Inflammatory macrophage (primary cell): ENCODE measurements at regions not wholly inside any gene's neighbourhood (a gene's known extent, or its start where the extent isn't known, plus 50 kb on each side); places are given as distances from the start of the nearest gene placed in this dataset.
"Not testable (repeated sequence)": the region's sequence is repeated elsewhere in the genome, so short reads cannot be mapped to it uniquely, and the experiment has no call there.

ENCODE experiments used
- DNase-seq, 2 donors: peaks; one replicate each; pipeline ENCODE4 v3.0.0-alpha.2; 2020 to 2022

DNA sequence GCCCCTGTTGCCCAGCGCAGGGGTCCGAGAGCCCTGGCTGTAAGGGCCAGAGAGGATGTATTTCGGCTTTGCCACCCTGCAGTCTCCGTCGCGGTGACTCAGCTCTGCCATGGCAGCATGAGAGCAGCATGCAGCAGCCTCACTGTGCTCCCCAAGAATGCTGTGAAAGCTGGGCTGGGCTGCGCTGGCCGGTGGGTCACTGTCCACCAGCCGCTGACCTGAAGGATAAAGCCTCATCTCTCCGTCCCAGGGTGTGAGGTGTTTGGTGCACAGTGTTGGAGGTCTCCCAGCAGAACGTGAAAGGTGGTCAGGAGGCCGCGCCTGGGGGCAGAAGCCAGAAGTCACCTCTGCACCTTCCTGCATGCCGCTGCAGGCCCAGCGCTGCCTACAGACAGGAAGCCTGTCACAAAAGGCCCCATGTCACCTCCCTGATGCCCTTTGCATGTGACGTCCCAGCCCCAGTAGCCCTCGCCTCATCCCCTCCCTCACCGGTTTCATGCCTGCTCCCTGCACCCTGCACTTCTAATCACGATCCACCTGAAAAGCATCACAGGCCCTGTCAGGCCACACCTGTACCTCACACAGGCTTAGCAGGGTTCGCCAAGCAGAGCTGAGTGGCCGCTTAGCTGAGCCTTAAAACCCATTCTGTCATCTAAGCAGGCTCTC is 342.1 kb downstream of the EIPR1 start:
- DNase-seq, result no peak

DNA sequence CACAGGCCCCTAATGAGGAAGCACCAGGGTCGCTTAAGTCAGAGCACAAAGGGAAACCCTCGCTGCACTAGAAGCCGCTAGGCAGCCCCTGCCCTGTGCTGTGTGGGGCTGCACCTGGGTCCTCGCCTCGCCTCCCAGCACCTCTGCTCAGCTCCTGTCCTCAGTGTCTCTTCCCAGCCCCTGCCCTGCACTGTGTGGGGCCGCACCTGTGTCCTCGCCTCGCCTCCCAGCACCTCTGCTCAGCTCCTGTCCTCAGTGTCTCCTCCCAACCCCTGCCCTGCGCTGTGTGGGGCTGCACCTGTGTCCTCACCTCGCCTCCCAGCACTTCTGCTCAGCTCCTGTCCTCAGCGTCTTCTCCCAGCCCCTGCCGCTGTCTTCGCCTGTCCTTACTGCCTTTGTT is 342.8 kb downstream of the EIPR1 start:
- DNase-seq, result no peak

DNA sequence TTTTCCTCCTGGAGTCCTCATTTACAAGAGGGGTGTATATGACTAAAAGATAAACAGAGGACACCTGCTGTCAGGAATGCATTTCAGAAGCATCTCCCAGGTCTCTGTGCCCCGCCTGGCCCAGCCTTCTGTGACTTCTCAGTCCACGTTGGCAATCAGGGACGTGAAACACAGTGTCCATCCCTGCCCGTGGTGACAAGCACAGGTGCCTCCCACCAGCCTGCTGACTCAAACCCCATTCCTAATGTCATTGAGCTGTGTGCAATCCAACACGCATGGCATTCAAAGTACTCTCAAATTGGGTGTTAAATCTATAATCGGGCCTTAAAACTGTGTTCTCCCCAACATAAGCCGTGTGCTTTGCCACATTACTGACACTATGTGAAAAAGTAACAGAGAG is 343.2 kb downstream of the EIPR1 start:
- DNase-seq, result no peak

- DNase-seq, result no peak
Measured at GRCh38 chr2:3033315-3033714, 344.3 kb downstream of the EIPR1 start.

DNA sequence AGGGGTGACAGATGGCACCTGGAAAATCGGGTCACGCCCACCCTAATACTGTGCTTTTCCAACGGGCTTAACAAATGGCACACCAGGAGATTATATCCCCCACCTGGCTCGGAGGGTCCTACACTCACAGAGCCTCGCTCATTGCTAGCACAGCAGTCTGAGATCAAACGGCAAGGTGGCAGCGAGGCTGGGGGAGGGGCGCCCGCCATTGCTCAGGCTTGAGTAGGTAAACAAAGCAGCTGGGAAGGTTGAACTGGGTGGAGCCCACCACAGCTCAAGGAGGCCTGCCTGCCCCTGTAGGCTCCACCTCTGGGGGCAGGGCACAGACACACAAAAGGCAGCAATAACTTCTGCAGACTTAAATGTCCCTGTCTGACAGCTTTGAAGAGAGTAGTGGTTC is 346.8 kb downstream of the EIPR1 start:
- DNase-seq, result not testable (repeated sequence)

DNA sequence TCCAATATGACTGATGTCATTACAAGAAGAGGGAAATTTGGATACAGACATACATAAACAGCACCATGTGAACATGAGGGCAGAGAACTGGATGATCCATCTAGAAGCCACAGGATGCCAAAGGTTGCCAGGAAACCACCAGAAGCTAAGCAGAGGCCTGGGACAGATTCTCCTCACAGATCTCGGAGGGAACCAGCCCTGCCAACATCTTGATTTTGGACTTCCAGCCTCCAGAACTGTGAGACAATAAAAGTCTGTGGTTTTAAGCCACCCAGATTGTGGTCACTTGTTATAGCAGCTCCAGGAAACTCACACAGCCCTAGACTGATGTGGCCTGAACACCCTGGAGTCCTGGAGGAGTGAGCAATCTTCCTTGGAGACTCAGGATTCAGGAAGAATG is 351.6 kb downstream of the EIPR1 start:
- DNase-seq, result no peak

DNA sequence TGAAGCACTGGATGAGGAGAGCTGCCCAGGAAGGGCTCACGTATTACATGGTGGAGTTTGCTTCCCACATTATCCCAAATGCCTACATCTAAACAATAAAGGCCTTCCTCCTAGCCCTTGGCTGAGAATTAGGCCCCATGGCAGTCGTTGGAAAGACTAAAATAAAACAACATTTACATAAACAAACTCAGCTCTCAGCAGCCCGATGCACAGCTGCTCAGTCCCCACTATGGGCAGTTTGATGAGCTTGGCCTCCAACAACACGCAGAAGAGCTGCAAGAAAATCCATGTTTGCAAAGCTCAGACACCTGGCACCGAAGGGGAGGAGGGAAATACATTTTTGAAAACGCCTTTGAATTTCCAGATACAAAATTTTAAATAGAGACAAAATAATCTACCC is 352.4 kb downstream of the EIPR1 start:
- DNase-seq, result no peak

DNA sequence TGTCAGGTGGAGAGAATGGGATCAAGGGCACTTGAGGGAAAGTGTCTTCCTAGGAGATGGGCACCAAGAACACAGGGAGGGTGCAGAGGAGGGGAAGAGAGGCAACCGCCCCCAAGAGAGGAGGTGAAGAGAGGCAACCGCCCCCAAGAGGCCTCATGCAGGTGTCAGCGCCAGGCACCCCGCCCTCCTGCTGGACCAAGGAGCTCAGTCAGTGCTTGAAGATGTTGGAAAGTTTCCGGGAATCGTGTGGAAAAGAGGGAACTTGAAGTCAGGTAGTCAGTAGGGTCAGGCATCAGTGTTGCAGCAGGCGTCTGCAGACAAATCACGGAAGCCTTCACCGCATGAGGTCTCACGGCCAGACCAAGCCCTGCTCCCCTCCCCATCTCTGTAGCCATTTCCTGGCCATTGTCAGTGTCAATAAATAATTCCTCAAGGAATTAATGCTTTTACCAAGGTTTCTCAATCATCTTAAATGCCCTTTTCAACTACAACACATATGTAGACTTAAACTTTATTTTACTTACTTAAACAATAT is 353.1 kb downstream of the EIPR1 start:
- DNase-seq, result no peak

- DNase-seq, result no peak
Measured at GRCh38 chr2:3023531-3023930, 354.1 kb downstream of the EIPR1 start.

- DNase-seq, result no peak
Measured at GRCh38 chr2:3022841-3023372, 354.7 kb downstream of the EIPR1 start.

DNA sequence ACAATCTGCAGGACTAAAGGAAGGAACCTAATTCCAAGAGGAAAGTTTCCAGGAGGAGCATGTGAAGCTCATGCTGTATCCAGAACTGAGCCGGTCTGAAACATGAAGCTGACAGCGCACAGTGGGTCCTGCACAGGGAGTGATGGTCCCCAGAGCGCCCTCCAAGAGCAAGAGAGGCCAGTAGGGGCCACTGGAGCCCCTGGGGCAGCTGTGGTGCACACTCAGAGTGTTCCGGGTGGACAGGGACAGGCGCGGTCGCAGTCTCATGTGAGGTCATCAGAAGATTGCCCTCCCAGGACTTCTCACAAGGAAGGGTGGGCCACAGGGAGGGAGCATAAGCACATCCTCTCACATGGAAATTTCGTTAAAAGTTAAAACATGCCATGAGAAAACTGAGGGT is 355.9 kb downstream of the EIPR1 start:
- no peak for DNase-seq

DNA sequence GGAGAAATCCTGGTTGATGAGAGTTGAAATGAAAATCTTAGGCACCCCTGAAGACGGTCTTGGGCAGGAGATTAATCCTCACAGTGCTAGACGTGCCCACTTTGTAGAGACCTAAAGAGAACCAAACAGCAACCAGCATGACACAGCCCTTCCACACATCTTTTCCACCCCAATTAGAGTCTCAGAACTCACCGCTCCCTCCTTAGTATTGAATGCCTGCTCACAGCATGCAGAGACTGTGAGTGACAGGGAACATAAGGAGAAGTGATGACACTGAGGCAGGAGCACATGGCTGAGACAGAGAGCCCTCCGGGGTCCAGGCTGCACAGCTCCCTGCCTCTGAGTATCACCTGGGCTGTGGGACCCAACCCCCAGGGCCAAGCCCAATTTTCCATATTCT is 367.6 kb downstream of the EIPR1 start:
- DNase-seq, result no peak

- no peak for DNase-seq
Measured at GRCh38 chr2:3009483-3009882, 368.1 kb downstream of the EIPR1 start.

- DNase-seq, result no peak
Measured at GRCh38 chr2:3009005-3009404, 368.6 kb downstream of the EIPR1 start.

DNA sequence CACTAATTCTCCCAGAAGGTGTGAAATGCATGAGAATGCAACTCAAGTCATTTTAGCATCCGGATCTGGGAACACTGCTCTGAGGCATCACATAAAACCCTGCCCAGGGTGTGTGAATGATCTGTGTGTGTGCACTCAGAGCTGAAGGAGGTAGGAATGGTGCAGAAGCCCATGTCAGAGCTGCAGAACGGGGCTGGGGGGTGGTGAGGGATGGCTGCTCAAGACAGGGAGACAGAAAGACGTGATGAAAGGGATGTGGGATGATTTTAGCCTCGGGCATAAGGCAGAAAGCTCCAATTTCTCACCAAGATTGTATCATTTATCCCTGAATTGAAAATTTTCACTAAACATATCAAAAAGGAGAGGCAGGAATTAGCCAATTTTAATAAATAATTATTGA is 369.1 kb downstream of the EIPR1 start:
- no peak for DNase-seq

- DNase-seq, result no peak
Measured at GRCh38 chr2:3007135-3007534, 370.5 kb downstream of the EIPR1 start.

DNA sequence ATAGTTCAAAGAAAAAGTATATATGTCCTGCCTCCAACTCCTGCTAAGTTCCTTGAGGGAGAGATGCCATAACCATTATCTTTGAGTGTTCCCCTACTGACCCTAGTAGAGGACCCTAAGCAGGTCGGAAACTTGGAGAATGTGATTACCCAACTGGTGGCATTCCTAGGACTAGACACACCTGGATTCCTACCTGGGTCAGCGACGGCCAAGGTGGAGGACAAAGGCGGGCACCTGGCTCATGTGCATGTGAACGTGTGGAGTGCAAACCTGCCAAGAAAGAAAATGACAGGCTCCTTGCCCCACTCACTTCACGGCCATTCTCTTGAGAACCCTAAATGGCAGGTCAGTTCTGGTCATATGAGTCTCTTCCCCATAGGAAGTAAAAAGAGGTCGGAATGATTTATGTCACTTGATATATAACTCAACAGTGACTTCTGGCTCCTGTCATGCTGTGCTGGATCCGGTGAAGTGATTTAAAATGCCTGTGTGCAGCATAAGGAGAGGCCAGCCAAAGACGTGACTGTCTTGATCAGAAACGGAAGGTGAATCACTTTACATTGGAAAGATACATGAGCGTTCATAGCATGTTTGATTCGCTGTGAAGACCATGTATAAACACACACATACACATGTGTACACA is 371.6 kb downstream of the EIPR1 start:
- no peak for DNase-seq

DNA sequence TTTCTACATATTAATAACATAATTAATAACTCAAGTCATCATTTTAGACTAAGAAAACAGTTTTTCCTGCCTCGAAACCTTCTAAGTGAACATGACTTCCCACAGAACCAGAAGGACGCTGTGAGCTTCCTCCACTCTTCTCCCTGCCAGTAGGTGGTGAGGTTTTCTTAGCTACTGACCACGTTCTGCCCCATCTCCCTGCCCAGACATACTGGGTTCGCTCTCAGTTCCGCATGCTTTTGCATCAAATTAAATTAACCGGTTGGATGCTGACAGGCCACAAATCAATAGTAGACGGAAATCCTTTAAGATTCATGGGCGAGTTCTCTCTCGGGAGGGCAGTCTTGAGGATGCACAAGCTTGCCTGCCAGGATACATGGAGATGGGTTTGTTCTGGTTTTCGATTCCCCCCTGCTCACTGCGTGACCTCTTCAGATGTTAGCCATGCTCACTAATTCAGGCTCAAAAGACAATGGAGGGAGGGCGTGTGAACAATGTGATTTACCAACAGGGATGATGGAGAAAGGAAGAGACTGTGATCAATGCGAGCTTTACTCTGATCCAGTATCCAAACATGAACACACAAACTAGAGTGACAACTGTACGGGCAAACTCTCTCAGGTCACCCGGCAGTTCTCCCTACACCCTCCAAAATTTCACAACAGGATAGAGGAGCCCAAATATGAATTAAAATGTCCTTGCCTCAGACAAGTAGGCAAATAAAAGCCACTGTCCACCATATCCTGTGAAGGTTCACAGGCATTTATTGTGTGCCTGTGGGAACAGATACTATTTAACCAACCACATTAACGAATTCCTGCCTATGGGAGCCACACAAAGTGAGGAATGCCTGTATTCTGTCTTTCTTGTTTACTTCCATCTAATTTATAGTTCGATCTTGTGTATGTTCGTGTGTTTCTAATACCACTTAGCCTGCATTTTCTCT is 375.7 kb downstream of the EIPR1 start:
- peak in 1 of 2 donors; percentile 1 for DNase-seq

GRCh38 chr2:3000968-3001367 is 376.6 kb downstream of the EIPR1 start:
- no peak for DNase-seq

DNA sequence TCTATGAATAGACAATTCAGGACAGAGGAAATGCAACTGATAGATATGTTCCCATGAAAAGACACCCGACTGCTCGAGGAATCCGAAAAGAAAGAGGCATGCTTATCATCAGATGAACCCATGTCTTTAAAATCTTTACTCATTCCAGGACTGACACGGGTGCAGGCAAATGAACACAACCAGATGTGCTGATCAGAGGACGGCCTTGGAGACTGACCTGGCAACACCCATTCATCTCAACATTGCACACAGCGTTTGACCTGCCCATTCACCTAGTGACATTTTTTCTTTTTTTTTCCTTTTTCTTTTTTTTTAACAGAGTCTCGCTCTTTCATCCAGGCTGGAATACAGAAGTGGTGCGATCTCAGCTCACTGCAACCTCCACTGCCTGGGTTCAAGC is 377.5 kb downstream of the EIPR1 start:
- no peak for DNase-seq

GRCh38 chr2:2998971-2999370 is 378.6 kb downstream of the EIPR1 start:
- DNase-seq, result no peak

GRCh38 chr2:2993172-2993692 is 384.4 kb downstream of the EIPR1 start:
- no peak for DNase-seq

- no peak for DNase-seq
Measured at GRCh38 chr2:2992634-2993033, 385.0 kb downstream of the EIPR1 start.
